ENCODE measurements at regions not wholly inside any gene's neighbourhood (a gene's known extent, or its start where the extent isn't known, plus 50 kb on each side); places are given as distances from the start of the nearest gene placed in this dataset.

GRCh38 chr10:124221356-124222317 lies 128.2 kb upstream of the CHST15 start:
- ChIA-PET RAD21 (ENCODE audit: unreplicated experiment) (interaction anchor here (0.6 to 3.2 kb wide), 8 partner anchors 25 to 167 kb away, joined by 3 to 18 read pairs (median 5); no protein-coding TSS in a partner anchor), SMC1A (ENCODE audit: uncharacterized antibody, unreplicated experiment) (interaction anchor here (0.6 to 2.8 kb wide), 12 partner anchors 8 to 225 kb away, joined by 3 to 13 read pairs (median 4); no protein-coding TSS in a partner anchor), CTCF (interaction anchor here (0.6 to 2.1 kb wide), 11 partner anchors 13 to 226 kb away, joined by 3 to 8 read pairs (median 4); no protein-coding TSS in a partner anchor), POLR2A (interaction anchor here (1.8 kb wide), 1 partner anchor 65 kb away, joined by 9 read pairs; no protein-coding TSS in a partner anchor)
- Histone ChIP-seq H3K27ac (ENCODE audit: control insufficient read depth, insufficient read depth) (peak overlapping the region; percentile 81), H3K36me3 (ENCODE audit: control insufficient read depth in 2 of 2, insufficient read depth in 2 of 2, low read length in 1 of 2) (no peaks in the 10 kb centered on the region), H3K4me3 (peak overlapping the region; percentile 43; the same call in 1 of the 2 replicates), H2AFZ (ENCODE audit: control insufficient read depth, low read depth, low read length) (peak overlapping the region; percentile 71), H4K20me1 (ENCODE audit: control insufficient read depth, insufficient read depth) (no peaks in the 10 kb centered on the region), H3K4me1 (ENCODE audit: control insufficient read depth, insufficient read depth, low read length) (peaks cover 31% of the 10 kb centered on the region), H3K9me3 (replicated peaks; ENCODE audit: control insufficient read depth, insufficient read depth, low read length) (no peaks in the 10 kb centered on the region), H3K9ac (ENCODE audit: control insufficient read depth, insufficient read depth, low read length) (peak overlapping the region; percentile 51), H3K4me2 (ENCODE audit: control insufficient read depth, insufficient read depth) (peak overlapping the region; percentile 94), H3K27me3 (replicated peaks in 1 of 2; ENCODE audit: control insufficient read depth in 2 of 2, insufficient read depth in 2 of 2, low read length in 1 of 2) (no peaks in the 10 kb centered on the region), H3K79me2 (ENCODE audit: control insufficient read depth, insufficient read depth, low read length) (no peaks in the 10 kb centered on the region)
- peak; percentile 83 for DNase-seq (ENCODE audit: low read depth, low spot score)
- in situ Hi-C loops (cut with MboI) (loop anchor here (10.0 kb wide), 1 partner anchor 377 kb away; no protein-coding TSS in a partner anchor), intact Hi-C loops (cut with micrococcal nuclease; ENCODE audit: unreplicated experiment) (loop anchor here (2.0 to 10.0 kb wide), 4 partner anchors 63 to 824 kb away; no protein-coding TSS in a partner anchor)
- peak; percentile 90 for ATAC-seq
- WGBS (ENCODE audit: insufficient coverage, insufficient replicate concordance, low lambda C conversion rate, missing lambda C conversion rate): 13% methylated on average over 22 of the region's 22 CpGs
- FAIRE-seq: no peak
- BruUV-seq (replicated peaks): no TSS peak
- peak; percentile 81 for TF ChIP-seq MYB (IDR thresholded peaks at IDR 0.05; ENCODE audit: borderline replicate concordance, low read depth, low read length)
- TF ChIP-seq IRF4 (IDR thresholded peaks at IDR 0.05; ENCODE audit: low read depth, low read length): peak; percentile 95
- TF ChIP-seq, protein P1, sequence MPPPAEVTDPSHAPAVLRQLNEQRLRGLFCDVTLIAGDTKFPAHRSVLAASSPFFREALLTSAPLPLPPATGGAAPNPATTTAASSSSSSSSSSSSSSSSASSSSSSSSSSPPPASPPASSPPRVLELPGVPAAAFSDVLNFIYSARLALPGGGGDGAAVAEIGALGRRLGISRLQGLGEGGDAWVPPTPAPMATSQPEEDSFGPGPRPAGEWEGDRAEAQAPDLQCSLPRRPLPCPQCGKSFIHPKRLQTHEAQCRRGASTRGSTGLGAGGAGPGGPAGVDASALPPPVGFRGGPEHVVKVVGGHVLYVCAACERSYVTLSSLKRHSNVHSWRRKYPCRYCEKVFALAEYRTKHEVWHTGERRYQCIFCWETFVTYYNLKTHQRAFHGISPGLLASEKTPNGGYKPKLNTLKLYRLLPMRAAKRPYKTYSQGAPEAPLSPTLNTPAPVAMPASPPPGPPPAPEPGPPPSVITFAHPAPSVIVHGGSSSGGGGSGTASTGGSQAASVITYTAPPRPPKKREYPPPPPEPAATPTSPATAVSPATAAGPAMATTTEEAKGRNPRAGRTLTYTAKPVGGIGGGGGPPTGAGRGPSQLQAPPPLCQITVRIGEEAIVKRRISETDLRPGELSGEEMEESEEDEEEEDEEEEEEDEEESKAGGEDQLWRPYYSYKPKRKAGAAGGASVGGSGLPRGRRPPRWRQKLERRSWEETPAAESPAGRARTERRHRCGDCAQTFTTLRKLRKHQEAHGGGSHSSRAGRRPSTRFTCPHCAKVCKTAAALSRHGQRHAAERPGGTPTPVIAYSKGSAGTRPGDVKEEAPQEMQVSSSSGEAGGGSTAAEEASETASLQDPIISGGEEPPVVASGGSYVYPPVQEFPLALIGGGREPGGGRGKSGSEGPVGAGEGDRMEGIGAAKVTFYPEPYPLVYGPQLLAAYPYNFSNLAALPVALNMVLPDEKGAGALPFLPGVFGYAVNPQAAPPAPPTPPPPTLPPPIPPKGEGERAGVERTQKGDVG (CRISPR knock-in tag; IDR thresholded peaks at IDR 0.05): no peak
- TF ChIP-seq LARP7 (IDR thresholded peaks at IDR 0.05): no peak
- peak; percentile 33; the same call in 1 of the 2 replicates for TF ChIP-seq TAF1 (IDR thresholded peaks at IDR 0.05; ENCODE audit: borderline replicate concordance, low read depth, low read length)
- TF ChIP-seq SKIL (IDR thresholded peaks at IDR 0.05; ENCODE audit: low read depth, poor library complexity, severe bottlenecking): peak; percentile 79
- 0 out of 2 replicates have a peak, but pooled peaks have one; percentile 10 for TF ChIP-seq ZSCAN29 (IDR thresholded peaks at IDR 0.05)
- TF ChIP-seq GATAD2B (conservative IDR thresholded peaks at IDR 0.05; ENCODE audit: low read depth): peak; percentile 91
- TF ChIP-seq CREM (IDR thresholded peaks at IDR 0.05; ENCODE audit: low read depth): peak; percentile 64
- no peak for TF ChIP-seq FOXK2 (IDR thresholded peaks at IDR 0.05)
- peak; percentile 98 for TF ChIP-seq NR2F1 (conservative IDR thresholded peaks at IDR 0.05)
- no peak for TF ChIP-seq HSF1 (IDR thresholded peaks at IDR 0.05; ENCODE audit: low read depth, low read length)
- TF ChIP-seq TCF12 (IDR thresholded peaks at IDR 0.05; ENCODE audit: low read depth, low read length): peak; percentile 50; the same call in 1 of the 2 replicates
- TF ChIP-seq CEBPB (IDR thresholded peaks at IDR 0.05; ENCODE audit: borderline replicate concordance in 1 of 2, low read depth in 2 of 2, low read length in 2 of 2): no peak
- no peak for TF ChIP-seq RB1 (IDR thresholded peaks at IDR 0.05; ENCODE audit: borderline replicate concordance)
- TF ChIP-seq RELA (IDR thresholded peaks at IDR 0.05; ENCODE audit: borderline replicate concordance, partially characterized antibody): no peak

All from GM12878 (cell line).